ENCODE measurements at regions not wholly inside any gene's neighbourhood (a gene's known extent, or its start where the extent isn't known, plus 50 kb on each side); places are given as distances from the start of the nearest gene placed in this dataset.
"Not testable (repeated sequence)": the region's sequence is repeated elsewhere in the genome, so short reads cannot be mapped to it uniquely, and the experiment has no call there.

DNA sequence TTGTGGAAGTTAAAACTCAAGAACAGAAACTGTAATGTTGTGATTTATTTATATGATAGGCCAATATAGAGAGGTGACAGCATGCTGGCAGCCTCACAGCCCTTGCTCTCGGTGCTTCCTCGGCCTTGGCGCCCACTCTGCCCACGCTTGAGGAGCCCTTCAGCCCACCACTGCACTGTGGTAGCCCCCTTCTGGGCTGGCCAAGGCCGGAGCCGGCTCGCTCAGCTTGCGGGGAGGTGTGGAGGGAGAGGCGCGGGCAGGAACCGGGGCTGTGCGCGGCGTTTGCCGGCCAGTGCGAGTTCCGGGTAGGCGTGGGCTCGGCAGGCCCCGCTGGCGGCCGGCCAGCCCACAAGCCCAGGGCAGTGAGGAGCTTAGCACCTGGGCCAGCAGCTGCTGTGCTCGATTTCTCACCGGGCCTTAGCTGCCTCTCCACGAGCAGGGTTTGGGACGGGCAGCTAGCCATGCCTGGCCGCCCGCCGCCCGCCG lies 65.8 kb upstream of the SLC8A3 start:
- peak overlapping the region; percentile 17 to 41 for H3K4me3 ChIP-seq (replicated peaks in 1 of 2; ENCODE audit: low read depth in 2 of 2, low read length in 2 of 2)
- no peak for TF ChIP-seq CTCF (IDR thresholded peaks at IDR 0.05; ENCODE audit: low read depth, low read length)
- DNase-seq (ENCODE audit: low read depth in 2 of 2): peak; percentile 15 to 43

DNA sequence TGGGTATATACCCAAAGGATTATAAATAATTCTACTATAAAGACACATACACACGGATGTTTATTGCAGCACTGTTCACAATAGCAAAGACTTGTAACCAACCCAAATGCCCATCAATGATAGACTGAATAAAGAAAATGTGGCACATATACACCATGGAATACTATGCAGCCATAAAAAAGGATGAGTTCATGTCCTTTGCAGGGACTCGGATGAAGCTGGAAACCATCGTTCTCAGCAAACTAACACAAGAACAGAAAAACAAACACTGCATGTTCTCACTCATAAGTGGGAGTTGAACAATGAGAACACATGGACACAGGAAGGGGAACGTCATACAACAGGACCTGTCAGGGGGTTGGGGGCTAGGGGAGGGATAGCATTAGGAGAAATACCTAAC lies 64.8 kb upstream of the SLC8A3 start:
- DNase-seq (ENCODE audit: low read depth in 2 of 2); H3K4me3 ChIP-seq (replicated peaks in 1 of 2; ENCODE audit: low read depth in 2 of 2, low read length in 2 of 2): not testable (repeated sequence)

GRCh38 chr14:70245026-70245425 lies 56.3 kb upstream of the SLC8A3 start:
- H3K4me3 ChIP-seq (replicated peaks in 1 of 2; ENCODE audit: low read depth in 2 of 2, low read length in 2 of 2): no peak overlapping the region
- DNase-seq (ENCODE audit: low read depth in 2 of 2): no peak
- no peak for TF ChIP-seq CTCF (IDR thresholded peaks at IDR 0.05; ENCODE audit: low read depth, low read length)

DNA sequence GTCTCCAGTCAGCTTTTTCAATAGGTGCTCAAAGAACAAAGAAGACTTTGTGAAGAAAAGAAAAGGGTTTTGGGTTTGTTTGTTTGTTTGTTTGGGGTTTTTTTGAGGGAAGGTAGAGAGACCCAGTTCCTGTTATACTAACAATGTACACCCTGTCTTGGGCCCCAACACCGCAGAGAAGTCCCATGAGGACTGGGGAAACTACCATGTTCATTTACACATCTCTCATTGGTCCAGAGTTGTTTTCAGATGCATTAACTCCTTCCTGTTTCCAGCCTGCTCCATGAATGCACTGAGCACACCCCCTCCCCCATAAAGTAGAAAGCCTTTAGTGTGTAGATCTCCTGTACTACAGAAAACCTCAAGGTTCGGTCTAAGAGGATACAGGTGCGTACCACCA lies 51.1 kb upstream of the SLC8A3 start:
- TF ChIP-seq CTCF (IDR thresholded peaks at IDR 0.05; ENCODE audit: low read depth, low read length): no peak
- no peak for DNase-seq (ENCODE audit: low read depth in 2 of 2)

DNA sequence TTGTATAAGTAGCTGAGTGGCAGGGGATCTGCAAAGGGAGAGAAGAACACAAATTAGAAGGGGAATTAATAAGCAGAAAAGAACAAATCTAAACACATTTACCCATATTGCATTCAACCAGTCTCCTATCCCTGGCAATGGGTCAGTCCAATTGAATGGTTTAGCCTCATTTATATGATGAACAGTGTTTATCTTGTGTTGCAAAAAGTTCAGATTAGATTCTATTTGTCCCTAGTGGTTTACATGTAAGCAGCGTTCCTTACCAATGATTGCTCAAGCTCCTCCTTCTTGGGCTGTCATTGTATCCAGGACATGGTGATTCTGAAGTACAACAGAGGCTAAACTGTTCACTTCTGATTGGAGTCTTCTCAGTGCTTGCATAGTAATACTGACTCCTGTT lies 49.9 kb upstream of the SLC8A3 start:
- not testable (repeated sequence) for DNase-seq (ENCODE audit: low read depth in 2 of 2)

More for the DNA sequence above, 51.1 kb upstream of the SLC8A3 start:
- H3K4me3 ChIP-seq (replicated peaks in 1 of 2; ENCODE audit: low read depth in 2 of 2, low read length in 2 of 2): no peak overlapping the region

More for the DNA sequence above, 49.9 kb upstream of the SLC8A3 start:
- H3K4me3 ChIP-seq (replicated peaks in 1 of 2; ENCODE audit: low read depth in 2 of 2, low read length in 2 of 2): not testable (repeated sequence)

All from cardiac fibroblast (primary cell).